ENCODE measurements at regions not wholly inside any gene's neighbourhood (a gene's known extent, or its start where the extent isn't known, plus 50 kb on each side); places are given as distances from the start of the nearest gene placed in this dataset.

DNA sequence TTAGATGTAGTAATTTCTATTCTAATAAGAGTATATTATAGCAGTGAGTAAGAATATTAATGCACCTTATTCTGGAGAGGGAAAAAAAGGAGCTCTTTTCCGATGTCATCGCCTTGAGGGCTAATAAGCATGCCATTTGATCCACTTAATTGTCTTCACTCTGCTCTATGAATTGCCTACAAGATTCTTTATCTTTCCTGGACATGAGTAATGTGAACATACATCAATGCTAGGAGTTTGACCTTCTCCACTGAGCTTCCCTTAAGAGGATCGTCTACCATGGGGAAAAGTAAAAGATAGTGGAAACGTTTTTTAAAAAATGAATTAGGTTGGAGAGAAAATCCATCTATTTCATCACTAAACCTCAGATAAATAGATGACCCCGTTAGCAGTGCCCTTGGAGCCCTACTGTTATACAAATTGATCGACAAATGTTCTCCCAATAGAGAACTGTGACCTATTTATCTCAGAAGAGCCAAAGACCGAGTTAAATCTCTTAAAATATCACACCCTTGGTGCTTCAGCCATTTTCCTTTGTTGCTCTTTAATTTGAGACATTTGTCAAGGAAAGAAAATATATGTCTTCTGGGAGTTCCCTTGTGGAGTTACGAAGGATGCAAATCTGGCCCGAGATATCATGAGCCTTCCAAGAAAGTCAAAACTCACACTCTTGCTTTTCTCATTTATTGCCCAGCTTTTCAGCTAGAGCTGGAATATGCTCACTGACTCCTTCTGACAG, 898.5 kb downstream of the KCNJ2 start (continued):
- no peak for TF ChIP-seq CBX2 (IDR thresholded peaks at IDR 0.05; ENCODE audit: borderline replicate concordance, low read depth)

DNA sequence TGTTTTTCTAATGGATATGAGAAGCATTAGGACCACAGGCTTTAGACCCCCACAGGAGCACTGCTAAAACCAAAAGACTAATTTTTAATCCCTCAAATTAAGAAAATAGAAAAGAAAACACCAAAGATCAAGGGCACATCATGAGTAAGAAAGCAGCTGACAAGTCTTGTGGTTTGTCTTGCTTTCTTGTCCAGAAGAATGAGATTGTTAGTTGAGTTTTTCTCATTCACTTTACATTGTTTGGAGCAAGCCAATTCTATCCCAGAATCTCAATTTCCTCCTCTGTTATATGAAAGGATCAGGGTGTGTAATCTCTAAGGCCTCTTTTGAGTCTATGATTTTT, 899.0 kb downstream of the KCNJ2 start:
- FAIRE-seq = no peak
- Histone ChIP-seq H3K4me2 (no peak overlapping the region), H3K9me3 (no peaks in the 10 kb centered on the region), H3K27ac (no peak overlapping the region), H3K4me3 (no peak overlapping the region), H3K4me1 (peaks cover 7% of the 10 kb centered on the region; the same call in 2 of the 3 replicates)
- no peak for ATAC-seq
- CTCF ChIA-PET = no interaction called here
- no peak for DNase-seq (ENCODE audit: low read depth in 1 of 2, low spot score in 1 of 2)
- POLR2A ChIA-PET = interaction anchor here (0.6 kb wide), 1 partner anchor 397 kb away, joined by 7 read pairs; no protein-coding TSS in a partner anchor
- TF ChIP-seq, protein P1, sequence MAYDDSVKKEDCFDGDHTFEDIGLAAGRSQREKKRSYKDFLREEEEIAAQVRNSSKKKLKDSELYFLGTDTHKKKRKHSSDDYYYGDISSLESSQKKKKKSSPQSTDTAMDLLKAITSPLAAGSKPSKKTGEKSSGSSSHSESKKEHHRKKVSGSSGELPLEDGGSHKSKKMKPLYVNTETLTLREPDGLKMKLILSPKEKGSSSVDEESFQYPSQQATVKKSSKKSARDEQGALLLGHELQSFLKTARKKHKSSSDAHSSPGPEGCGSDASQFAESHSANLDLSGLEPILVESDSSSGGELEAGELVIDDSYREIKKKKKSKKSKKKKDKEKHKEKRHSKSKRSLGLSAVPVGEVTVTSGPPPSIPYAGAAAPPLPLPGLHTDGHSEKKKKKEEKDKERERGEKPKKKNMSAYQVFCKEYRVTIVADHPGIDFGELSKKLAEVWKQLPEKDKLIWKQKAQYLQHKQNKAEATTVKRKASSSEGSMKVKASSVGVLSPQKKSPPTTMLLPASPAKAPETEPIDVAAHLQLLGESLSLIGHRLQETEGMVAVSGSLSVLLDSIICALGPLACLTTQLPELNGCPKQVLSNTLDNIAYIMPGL (CRISPR knock-in tag; IDR thresholded peaks at IDR 0.05; ENCODE audit: borderline replicate concordance) = no peak
- TF ChIP-seq, protein P2, sequence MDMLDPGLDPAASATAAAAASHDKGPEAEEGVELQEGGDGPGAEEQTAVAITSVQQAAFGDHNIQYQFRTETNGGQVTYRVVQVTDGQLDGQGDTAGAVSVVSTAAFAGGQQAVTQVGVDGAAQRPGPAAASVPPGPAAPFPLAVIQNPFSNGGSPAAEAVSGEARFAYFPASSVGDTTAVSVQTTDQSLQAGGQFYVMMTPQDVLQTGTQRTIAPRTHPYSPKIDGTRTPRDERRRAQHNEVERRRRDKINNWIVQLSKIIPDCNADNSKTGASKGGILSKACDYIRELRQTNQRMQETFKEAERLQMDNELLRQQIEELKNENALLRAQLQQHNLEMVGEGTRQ (IDR thresholded peaks at IDR 0.05) = no peak
- TF ChIP-seq RCOR1 (IDR thresholded peaks at IDR 0.05; ENCODE audit: low read depth, low read length) (no peak), RARB (CRISPR knock-in tag; IDR thresholded peaks at IDR 0.05) (no peak), FOSL2 (IDR thresholded peaks at IDR 0.05) (no peak), FOSL2 (CRISPR knock-in tag; IDR thresholded peaks at IDR 0.05) (no peak), ZNF302 (CRISPR knock-in tag; IDR thresholded peaks at IDR 0.05) (no peak), NR3C1 (IDR thresholded peaks at IDR 0.05) (no peak), RNF2 (IDR thresholded peaks at IDR 0.05; ENCODE audit: borderline replicate concordance, low read depth) (no peak), ZSCAN20 (CRISPR knock-in tag; IDR thresholded peaks at IDR 0.05) (no peak), MAFK (IDR thresholded peaks at IDR 0.05; ENCODE audit: partially characterized antibody) (no peak), RAD21 (conservative IDR thresholded peaks at IDR 0.05 in 1 of 2, IDR thresholded peaks at IDR 0.05 in 1 of 2) (no peak), GATA3 (IDR thresholded peaks at IDR 0.05; ENCODE audit: borderline replicate concordance) (no peak), POLR2A (IDR thresholded peaks at IDR 0.05; ENCODE audit: low read length) (no peak), EHMT2 (IDR thresholded peaks at IDR 0.05; ENCODE audit: low read depth) (no peak), PHF8 (IDR thresholded peaks at IDR 0.05; ENCODE audit: borderline replicate concordance, low read depth) (no peak), ZFP36 (IDR thresholded peaks at IDR 0.05; ENCODE audit: borderline replicate concordance, partially characterized antibody) (no peak), CBX2 (IDR thresholded peaks at IDR 0.05; ENCODE audit: borderline replicate concordance, low read depth) (no peak)
- TF ChIP-seq, protein P3, sequence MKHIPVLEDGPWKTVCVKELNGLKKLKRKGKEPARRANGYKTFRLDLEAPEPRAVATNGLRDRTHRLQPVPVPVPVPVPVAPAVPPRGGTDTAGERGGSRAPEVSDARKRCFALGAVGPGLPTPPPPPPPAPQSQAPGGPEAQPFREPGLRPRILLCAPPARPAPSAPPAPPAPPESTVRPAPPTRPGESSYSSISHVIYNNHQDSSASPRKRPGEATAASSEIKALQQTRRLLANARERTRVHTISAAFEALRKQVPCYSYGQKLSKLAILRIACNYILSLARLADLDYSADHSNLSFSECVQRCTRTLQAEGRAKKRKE (CRISPR knock-in tag; IDR thresholded peaks at IDR 0.05; ENCODE audit: low read depth) = no peak
- TF ChIP-seq, protein P4, sequence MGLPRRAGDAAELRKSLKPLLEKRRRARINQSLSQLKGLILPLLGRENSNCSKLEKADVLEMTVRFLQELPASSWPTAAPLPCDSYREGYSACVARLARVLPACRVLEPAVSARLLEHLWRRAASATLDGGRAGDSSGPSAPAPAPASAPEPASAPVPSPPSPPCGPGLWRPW (IDR thresholded peaks at IDR 0.05) = no peak

DNA sequence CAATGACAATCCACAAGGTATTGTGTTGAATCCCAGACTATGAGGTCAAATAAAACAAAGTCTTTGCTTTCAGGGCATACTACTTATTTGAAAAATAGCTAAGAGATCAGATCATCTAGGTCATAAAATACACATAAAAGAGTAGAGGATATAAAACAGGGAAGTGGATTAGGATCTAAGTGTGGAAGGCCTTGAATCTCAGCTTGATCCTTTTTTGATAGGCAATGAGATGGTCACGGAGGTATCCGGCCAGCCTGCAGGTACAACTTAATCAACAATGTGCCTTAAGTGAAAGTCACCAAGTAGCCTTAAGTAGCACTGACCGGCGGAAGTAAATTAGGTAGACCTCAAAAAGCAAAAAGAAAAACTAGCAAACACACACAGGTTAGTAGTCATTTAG, 901.7 kb downstream of the KCNJ2 start:
- CTCF ChIA-PET = no interaction called here
- ATAC-seq = no peak
- Histone ChIP-seq H3K9me3 (no peaks in the 10 kb centered on the region), H3K4me1 (peaks cover 7% of the 10 kb centered on the region; the same call in 2 of the 3 replicates), H3K4me3 (no peak overlapping the region), H3K4me2 (no peak overlapping the region), H3K27ac (peak overlapping the region; percentile 2 to 79; a peak in 2 of 6 replicates)
- POLR2A ChIA-PET = no interaction called here
- TF ChIP-seq, protein P5, sequence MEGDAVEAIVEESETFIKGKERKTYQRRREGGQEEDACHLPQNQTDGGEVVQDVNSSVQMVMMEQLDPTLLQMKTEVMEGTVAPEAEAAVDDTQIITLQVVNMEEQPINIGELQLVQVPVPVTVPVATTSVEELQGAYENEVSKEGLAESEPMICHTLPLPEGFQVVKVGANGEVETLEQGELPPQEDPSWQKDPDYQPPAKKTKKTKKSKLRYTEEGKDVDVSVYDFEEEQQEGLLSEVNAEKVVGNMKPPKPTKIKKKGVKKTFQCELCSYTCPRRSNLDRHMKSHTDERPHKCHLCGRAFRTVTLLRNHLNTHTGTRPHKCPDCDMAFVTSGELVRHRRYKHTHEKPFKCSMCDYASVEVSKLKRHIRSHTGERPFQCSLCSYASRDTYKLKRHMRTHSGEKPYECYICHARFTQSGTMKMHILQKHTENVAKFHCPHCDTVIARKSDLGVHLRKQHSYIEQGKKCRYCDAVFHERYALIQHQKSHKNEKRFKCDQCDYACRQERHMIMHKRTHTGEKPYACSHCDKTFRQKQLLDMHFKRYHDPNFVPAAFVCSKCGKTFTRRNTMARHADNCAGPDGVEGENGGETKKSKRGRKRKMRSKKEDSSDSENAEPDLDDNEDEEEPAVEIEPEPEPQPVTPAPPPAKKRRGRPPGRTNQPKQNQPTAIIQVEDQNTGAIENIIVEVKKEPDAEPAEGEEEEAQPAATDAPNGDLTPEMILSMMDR (IDR thresholded peaks at IDR 0.05) = no peak
- TF ChIP-seq POLR2AphosphoS2 (conservative IDR thresholded peaks at IDR 0.05; ENCODE audit: low read length) (no peak), CBX8 (IDR thresholded peaks at IDR 0.05) (no peak), RFX5 (IDR thresholded peaks at IDR 0.05) (no peak)
- DNase-seq (ENCODE audit: low read depth in 1 of 2, low spot score in 1 of 2) = no peak
- peak; percentile 73 for FAIRE-seq
- 92% methylated on average over 4 of the region's 4 CpGs for WGBS (ENCODE audit: missing lambda C conversion rate)
